K562 (cell line): ENCODE measurements at regions not wholly inside any gene's neighbourhood (a gene's known extent, or its start where the extent isn't known, plus 50 kb on each side); places are given as distances from the start of the nearest gene placed in this dataset.

Source experiments
- ETV5 ChIP-seq: sonication (generic); formaldehyde crosslinking; IDR thresholded peaks from 2 replicates; pipeline ENCODE4 v1.4.0; 2020; ENCODE audit warnings: low read depth, mild to moderate bottlenecking, missing genetic modification reagents
- PCBP1 ChIP-seq: fragments of 200-400 bp; formaldehyde crosslinking; IDR thresholded peaks from 2 replicates; pipeline ENCODE4 v1.6.1; 2018; ENCODE audit warnings: mild to moderate bottlenecking, low read depth, low read length; ENCODE audit not compliant: poor library complexity, severe bottlenecking
- TRIM28 ChIP-seq: fragments of 450-650 bp; IDR thresholded peaks from 2 replicates; pipeline ENCODE4 v1.6.1; 2017
- TF ChIP-seq, protein P1 (sequence below): fragments of 200-600 bp; sonication (generic); IDR thresholded peaks from one replicate; pipeline ENCODE4 v1.6.1; 2012; ENCODE audit warnings: mild to moderate bottlenecking, low read depth, low read length, inconsistent platforms
- TF ChIP-seq, protein P2 (sequence below): fragments of 450-650 bp; IDR thresholded peaks from 2 replicates; pipeline ENCODE4 v1.6.1; 2016; ENCODE audit warnings: low read depth

GRCh38 chr14:76324133-76324532 is 51.8 kb upstream of the ESRRB start (continued):
- TF ChIP-seq, protein P1, sequence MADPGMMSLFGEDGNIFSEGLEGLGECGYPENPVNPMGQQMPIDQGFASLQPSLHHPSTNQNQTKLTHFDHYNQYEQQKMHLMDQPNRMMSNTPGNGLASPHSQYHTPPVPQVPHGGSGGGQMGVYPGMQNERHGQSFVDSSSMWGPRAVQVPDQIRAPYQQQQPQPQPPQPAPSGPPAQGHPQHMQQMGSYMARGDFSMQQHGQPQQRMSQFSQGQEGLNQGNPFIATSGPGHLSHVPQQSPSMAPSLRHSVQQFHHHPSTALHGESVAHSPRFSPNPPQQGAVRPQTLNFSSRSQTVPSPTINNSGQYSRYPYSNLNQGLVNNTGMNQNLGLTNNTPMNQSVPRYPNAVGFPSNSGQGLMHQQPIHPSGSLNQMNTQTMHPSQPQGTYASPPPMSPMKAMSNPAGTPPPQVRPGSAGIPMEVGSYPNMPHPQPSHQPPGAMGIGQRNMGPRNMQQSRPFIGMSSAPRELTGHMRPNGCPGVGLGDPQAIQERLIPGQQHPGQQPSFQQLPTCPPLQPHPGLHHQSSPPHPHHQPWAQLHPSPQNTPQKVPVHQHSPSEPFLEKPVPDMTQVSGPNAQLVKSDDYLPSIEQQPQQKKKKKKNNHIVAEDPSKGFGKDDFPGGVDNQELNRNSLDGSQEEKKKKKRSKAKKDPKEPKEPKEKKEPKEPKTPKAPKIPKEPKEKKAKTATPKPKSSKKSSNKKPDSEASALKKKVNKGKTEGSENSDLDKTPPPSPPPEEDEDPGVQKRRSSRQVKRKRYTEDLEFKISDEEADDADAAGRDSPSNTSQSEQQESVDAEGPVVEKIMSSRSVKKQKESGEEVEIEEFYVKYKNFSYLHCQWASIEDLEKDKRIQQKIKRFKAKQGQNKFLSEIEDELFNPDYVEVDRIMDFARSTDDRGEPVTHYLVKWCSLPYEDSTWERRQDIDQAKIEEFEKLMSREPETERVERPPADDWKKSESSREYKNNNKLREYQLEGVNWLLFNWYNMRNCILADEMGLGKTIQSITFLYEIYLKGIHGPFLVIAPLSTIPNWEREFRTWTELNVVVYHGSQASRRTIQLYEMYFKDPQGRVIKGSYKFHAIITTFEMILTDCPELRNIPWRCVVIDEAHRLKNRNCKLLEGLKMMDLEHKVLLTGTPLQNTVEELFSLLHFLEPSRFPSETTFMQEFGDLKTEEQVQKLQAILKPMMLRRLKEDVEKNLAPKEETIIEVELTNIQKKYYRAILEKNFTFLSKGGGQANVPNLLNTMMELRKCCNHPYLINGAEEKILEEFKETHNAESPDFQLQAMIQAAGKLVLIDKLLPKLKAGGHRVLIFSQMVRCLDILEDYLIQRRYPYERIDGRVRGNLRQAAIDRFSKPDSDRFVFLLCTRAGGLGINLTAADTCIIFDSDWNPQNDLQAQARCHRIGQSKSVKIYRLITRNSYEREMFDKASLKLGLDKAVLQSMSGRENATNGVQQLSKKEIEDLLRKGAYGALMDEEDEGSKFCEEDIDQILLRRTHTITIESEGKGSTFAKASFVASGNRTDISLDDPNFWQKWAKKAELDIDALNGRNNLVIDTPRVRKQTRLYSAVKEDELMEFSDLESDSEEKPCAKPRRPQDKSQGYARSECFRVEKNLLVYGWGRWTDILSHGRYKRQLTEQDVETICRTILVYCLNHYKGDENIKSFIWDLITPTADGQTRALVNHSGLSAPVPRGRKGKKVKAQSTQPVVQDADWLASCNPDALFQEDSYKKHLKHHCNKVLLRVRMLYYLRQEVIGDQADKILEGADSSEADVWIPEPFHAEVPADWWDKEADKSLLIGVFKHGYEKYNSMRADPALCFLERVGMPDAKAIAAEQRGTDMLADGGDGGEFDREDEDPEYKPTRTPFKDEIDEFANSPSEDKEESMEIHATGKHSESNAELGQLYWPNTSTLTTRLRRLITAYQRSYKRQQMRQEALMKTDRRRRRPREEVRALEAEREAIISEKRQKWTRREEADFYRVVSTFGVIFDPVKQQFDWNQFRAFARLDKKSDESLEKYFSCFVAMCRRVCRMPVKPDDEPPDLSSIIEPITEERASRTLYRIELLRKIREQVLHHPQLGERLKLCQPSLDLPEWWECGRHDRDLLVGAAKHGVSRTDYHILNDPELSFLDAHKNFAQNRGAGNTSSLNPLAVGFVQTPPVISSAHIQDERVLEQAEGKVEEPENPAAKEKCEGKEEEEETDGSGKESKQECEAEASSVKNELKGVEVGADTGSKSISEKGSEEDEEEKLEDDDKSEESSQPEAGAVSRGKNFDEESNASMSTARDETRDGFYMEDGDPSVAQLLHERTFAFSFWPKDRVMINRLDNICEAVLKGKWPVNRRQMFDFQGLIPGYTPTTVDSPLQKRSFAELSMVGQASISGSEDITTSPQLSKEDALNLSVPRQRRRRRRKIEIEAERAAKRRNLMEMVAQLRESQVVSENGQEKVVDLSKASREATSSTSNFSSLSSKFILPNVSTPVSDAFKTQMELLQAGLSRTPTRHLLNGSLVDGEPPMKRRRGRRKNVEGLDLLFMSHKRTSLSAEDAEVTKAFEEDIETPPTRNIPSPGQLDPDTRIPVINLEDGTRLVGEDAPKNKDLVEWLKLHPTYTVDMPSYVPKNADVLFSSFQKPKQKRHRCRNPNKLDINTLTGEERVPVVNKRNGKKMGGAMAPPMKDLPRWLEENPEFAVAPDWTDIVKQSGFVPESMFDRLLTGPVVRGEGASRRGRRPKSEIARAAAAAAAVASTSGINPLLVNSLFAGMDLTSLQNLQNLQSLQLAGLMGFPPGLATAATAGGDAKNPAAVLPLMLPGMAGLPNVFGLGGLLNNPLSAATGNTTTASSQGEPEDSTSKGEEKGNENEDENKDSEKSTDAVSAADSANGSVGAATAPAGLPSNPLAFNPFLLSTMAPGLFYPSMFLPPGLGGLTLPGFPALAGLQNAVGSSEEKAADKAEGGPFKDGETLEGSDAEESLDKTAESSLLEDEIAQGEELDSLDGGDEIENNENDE, result no peak
- no peak for TF ChIP-seq TRIM28
- TF ChIP-seq, protein P2, sequence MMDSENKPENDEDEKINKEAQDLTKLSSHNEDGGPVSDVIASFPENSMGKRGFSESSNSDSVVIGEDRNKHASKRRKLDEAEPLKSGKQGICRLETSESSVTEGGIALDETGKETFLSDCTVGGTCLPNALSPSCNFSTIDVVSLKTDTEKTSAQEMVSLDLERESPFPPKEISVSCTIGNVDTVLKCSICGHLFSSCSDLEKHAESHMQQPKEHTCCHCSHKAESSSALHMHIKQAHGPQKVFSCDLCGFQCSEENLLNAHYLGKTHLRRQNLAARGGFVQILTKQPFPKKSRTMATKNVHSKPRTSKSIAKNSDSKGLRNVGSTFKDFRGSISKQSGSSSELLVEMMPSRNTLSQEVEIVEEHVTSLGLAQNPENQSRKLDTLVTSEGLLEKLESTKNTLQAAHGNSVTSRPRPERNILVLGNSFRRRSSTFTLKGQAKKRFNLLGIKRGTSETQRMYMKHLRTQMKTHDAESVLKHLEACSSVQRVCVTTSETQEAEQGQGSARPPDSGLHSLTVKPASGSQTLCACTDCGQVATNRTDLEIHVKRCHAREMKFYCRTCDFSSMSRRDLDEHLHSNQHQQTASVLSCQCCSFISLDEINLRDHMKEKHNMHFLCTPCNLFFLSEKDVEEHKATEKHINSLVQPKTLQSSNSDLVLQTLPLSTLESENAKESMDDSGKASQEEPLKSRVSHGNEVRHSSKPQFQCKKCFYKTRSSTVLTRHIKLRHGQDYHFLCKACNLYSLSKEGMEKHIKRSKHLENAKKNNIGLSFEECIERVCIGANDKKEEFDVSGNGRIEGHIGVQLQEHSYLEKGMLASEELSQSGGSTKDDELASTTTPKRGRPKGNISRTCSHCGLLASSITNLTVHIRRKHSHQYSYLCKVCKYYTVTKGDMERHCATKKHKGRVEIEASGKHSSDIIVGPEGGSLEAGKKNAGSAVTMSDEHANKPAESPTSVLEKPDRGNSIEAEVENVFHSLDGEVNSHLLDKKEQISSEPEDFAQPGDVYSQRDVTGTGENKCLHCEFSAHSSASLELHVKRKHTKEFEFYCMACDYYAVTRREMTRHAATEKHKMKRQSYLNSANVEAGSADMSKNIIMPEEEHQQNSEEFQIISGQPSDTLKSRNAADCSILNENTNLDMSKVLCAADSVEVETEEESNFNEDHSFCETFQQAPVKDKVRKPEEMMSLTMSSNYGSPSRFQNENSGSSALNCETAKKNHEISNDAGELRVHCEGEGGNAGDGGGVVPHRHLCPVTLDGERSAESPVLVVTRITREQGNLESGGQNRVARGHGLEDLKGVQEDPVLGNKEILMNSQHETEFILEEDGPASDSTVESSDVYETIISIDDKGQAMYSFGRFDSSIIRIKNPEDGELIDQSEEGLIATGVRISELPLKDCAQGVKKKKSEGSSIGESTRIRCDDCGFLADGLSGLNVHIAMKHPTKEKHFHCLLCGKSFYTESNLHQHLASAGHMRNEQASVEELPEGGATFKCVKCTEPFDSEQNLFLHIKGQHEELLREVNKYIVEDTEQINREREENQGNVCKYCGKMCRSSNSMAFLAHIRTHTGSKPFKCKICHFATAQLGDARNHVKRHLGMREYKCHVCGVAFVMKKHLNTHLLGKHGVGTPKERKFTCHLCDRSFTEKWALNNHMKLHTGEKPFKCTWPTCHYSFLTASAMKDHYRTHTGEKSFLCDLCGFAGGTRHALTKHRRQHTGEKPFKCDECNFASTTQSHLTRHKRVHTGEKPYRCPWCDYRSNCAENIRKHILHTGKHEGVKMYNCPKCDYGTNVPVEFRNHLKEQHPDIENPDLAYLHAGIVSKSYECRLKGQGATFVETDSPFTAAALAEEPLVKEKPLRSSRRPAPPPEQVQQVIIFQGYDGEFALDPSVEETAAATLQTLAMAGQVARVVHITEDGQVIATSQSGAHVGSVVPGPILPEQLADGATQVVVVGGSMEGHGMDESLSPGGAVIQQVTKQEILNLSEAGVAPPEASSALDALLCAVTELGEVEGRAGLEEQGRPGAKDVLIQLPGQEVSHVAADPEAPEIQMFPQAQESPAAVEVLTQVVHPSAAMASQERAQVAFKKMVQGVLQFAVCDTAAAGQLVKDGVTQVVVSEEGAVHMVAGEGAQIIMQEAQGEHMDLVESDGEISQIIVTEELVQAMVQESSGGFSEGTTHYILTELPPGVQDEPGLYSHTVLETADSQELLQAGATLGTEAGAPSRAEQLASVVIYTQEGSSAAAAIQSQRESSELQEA, result no peak
- TF ChIP-seq PCBP1, result no peak
- TF ChIP-seq ETV5 (CRISPR knock-in tag), result no peak
